Neural crest cell (in vitro differentiated cells): ENCODE measurements at regions not wholly inside any gene's neighbourhood (a gene's known extent, or its start where the extent isn't known, plus 50 kb on each side); places are given as distances from the start of the nearest gene placed in this dataset.

Experiments used
- DNase-seq: peaks from one replicate; pipeline ENCODE4 v3.0.0; 2021; ENCODE audit warnings: low read depth, mixed read lengths, low spot score
- H3K27ac Mint-ChIP-seq: one replicate; pipeline ENCODE4 v1.8.0; 2021; ENCODE audit warnings: mild to moderate bottlenecking, mixed read lengths; ENCODE audit not compliant: unreplicated experiment
- H3K27me3 Mint-ChIP-seq: 2 replicates; pipeline ENCODE4 v1.8.0; 2021; ENCODE audit warnings: low read depth, mild to moderate bottlenecking, mixed read lengths
- H3K36me3 Mint-ChIP-seq: 2 replicates; pipeline ENCODE4 v1.8.0; 2021; ENCODE audit warnings: low read depth, mild to moderate bottlenecking, mixed read lengths
- H3K4me1 Mint-ChIP-seq: 2 replicates; pipeline ENCODE4 v1.8.0; 2021; ENCODE audit warnings: mixed read lengths
- H3K4me3 Mint-ChIP-seq: one replicate; pipeline ENCODE4 v1.8.0; 2021; ENCODE audit warnings: mild to moderate bottlenecking, mixed read lengths
- H3K9me3 Mint-ChIP-seq: 2 replicates; pipeline ENCODE4 v1.8.0; 2021; ENCODE audit warnings: mixed read lengths
- CTCF ChIP-seq: fragments of 200-600 bp; sonication (generic); conservative IDR thresholded peaks from 2 replicates; pipeline ENCODE4 v1.5.0; 2021; ENCODE audit warnings: antibody characterized with exemption, mild to moderate bottlenecking

- Mint-ChIP-seq H3K4me3 (no peak overlapping the region), H3K27ac (no peak overlapping the region), H3K27me3 (no peaks in the 10 kb centered on the region), H3K36me3 (peaks cover 5% of the 10 kb centered on the region), H3K9me3 (peaks cover 2% of the 10 kb centered on the region), H3K4me1 (peaks cover 5% of the 10 kb centered on the region)
- DNase-seq: no peak
- no peak for TF ChIP-seq CTCF
Measured at GRCh38 chr4:84237008-84237407, 262.1 kb downstream of the NKX6-1 start.

DNA sequence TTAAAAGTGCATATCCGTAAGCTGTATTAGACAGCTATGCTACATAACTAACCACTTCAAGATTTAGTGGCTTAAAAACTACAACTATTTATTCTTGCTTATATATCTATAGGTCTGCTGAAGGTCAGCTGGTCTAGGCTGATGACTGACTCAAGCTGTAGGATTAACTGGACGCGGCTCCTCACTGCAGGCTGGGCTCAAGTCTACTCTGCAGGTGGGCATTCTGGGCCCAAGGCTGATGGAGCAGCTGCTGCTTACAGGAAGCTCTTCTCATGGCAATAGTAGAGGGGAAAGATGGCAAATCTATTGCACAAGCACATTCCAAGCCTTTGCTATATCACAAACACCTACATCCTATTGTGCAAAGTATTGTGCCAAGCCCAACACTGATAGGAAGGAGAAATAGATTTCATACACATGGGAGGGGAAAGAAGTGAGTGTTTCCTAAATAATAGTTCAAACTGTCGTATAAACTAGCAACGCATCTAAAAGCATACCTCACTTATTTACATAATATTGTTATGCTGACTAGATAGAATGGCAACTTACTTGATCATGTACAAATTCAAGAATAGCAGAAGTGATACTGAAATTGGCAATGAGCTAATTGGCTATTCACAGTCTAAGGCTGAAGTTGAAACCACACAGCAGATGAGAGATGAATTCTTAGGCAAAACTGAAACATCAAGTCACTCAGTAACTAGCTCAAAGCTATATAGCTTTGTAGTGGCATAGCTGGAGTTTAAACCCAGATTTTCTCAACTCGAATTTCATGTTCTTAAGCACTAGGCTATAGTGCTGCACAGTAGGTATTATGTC, 263.8 kb downstream of the NKX6-1 start:
- Mint-ChIP-seq H3K27me3 (no peaks in the 10 kb centered on the region), H3K27ac (no peak overlapping the region), H3K4me3 (no peak overlapping the region), H3K36me3 (peaks cover 2% of the 10 kb centered on the region), H3K9me3 (no peaks in the 10 kb centered on the region), H3K4me1 (peaks cover 9% of the 10 kb centered on the region)
- no peak for TF ChIP-seq CTCF
- no peak for DNase-seq

GRCh38 chr4:84232309-84233095, 266.6 kb downstream of the NKX6-1 start:
- Mint-ChIP-seq H3K36me3 (peaks cover 2% of the 10 kb centered on the region), H3K4me1 (peaks cover 5% of the 10 kb centered on the region), H3K4me3 (no peak overlapping the region), H3K27ac (no peak overlapping the region), H3K27me3 (no peaks in the 10 kb centered on the region), H3K9me3 (no peaks in the 10 kb centered on the region)
- DNase-seq: no peak
- TF ChIP-seq CTCF: no peak

DNA sequence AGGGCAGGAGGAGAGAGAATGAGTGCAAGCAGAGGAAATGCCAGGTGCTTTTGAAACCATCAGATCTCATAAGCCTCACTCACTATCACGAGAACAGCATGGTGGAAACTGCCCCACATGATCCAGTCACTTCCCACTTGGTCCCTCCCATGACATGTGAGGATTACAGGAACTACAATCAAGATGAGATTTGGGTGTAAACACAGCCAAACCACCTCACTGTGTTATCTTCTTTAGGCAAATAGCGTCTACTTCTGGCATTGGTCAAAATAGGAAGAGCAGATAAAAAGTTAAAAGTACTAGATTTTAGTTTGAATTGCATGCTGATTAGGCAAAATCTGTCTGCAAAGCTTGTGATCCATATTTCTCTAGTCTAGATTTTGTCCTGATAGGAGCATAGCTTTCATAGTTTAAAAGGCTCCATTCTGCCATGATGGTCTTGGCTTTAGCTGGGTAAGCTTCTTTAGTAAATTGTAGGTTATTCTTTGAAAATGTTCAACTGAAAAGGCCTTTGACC, 267.5 kb downstream of the NKX6-1 start:
- H3K9me3 Mint-ChIP-seq: peaks cover 3% of the 10 kb centered on the region
- no peak for TF ChIP-seq CTCF
- DNase-seq: no peak
- H3K27ac Mint-ChIP-seq: no peak overlapping the region
- peaks cover 5% of the 10 kb centered on the region for H3K4me1 Mint-ChIP-seq
- H3K27me3 Mint-ChIP-seq: no peaks in the 10 kb centered on the region
- H3K36me3 Mint-ChIP-seq: no peaks in the 10 kb centered on the region
- H3K4me3 Mint-ChIP-seq: no peak overlapping the region

GRCh38 chr4:84224522-84224921, 274.6 kb downstream of the NKX6-1 start:
- Mint-ChIP-seq H3K36me3 (no peaks in the 10 kb centered on the region), H3K4me1 (peaks cover 35% of the 10 kb centered on the region), H3K9me3 (peaks cover 3% of the 10 kb centered on the region), H3K27me3 (peaks cover 9% of the 10 kb centered on the region), H3K27ac (no peak overlapping the region), H3K4me3 (no peak overlapping the region)
- no peak for TF ChIP-seq CTCF
- DNase-seq: no peak
